NB4 (cell line): ENCODE measurements at regions not wholly inside any gene's neighbourhood (a gene's known extent, or its start where the extent isn't known, plus 50 kb on each side); places are given as distances from the start of the nearest gene placed in this dataset.

Source experiments
- DNase-seq: peaks from one replicate; pipeline ENCODE4 v3.0.0; 2010; ENCODE audit warnings: low read depth
- H3K4me3 ChIP-seq: one replicate; pipeline ENCODE4 v1.5.1; 2011; ENCODE audit warnings: mild to moderate bottlenecking, low read depth, low read length, moderate library complexity
- MYC ChIP-seq: IDR thresholded peaks from 2 replicates; pipeline ENCODE4 v1.6.1; 2011; ENCODE audit warnings: low read depth, low read length
- POLR2A ChIP-seq: IDR thresholded peaks from 2 replicates; pipeline ENCODE4 v1.6.1; 2011; ENCODE audit warnings: mild to moderate bottlenecking; ENCODE audit not compliant: insufficient read length; ENCODE audit errors: extremely low read depth
- TF ChIP-seq, protein P1 (sequence below): IDR thresholded peaks from 2 replicates; pipeline ENCODE4 v1.6.1; 2011; ENCODE audit warnings: low read depth, low read length
- TF ChIP-seq, protein P2 (sequence below): IDR thresholded peaks from one replicate; pipeline ENCODE4 v1.5.1; 2012; ENCODE audit warnings: low read depth, low read length

DNA sequence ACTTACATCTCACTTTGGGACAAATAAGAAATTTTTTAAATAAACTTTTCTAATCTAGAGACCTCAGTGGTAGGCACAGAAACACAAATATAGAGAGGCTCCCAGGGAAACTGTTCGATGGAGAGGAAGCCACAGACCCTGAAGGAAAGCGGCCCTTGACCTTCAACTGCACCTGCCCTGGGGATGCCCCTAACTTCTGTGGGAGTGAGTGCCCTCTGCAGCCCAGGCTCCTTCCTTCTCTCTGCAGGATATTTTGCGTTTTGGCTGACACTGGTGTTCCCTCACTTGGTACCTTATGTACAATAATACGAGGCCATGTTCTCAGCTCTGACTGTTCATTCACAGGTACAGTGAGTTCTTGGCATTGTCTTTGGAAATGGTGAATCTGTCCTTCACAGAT, 64.8 kb upstream of the MAL start:
- DNase-seq: no peak
- no peak overlapping the region for H3K4me3 ChIP-seq
- TF ChIP-seq, protein P1, sequence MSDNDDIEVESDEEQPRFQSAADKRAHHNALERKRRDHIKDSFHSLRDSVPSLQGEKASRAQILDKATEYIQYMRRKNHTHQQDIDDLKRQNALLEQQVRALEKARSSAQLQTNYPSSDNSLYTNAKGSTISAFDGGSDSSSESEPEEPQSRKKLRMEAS: no peak
- TF ChIP-seq POLR2A (no peak), MYC (no peak)
- TF ChIP-seq, protein P2, sequence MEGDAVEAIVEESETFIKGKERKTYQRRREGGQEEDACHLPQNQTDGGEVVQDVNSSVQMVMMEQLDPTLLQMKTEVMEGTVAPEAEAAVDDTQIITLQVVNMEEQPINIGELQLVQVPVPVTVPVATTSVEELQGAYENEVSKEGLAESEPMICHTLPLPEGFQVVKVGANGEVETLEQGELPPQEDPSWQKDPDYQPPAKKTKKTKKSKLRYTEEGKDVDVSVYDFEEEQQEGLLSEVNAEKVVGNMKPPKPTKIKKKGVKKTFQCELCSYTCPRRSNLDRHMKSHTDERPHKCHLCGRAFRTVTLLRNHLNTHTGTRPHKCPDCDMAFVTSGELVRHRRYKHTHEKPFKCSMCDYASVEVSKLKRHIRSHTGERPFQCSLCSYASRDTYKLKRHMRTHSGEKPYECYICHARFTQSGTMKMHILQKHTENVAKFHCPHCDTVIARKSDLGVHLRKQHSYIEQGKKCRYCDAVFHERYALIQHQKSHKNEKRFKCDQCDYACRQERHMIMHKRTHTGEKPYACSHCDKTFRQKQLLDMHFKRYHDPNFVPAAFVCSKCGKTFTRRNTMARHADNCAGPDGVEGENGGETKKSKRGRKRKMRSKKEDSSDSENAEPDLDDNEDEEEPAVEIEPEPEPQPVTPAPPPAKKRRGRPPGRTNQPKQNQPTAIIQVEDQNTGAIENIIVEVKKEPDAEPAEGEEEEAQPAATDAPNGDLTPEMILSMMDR: no peak

GRCh38 chr2:94964193-94964592, 61.3 kb upstream of the MAL start:
- DNase-seq: no peak
- no peak overlapping the region for H3K4me3 ChIP-seq
- TF ChIP-seq MYC (no peak), POLR2A (no peak)
- TF ChIP-seq, protein P2: no peak
- TF ChIP-seq, protein P1: no peak

- no peak for DNase-seq
- H3K4me3 ChIP-seq: no peak overlapping the region
- TF ChIP-seq POLR2A (no peak), MYC (no peak)
- TF ChIP-seq, protein P2: no peak
- TF ChIP-seq, protein P1: no peak
Observed at GRCh38 chr2:94966689-94967088, 58.8 kb upstream of the MAL start.

DNA sequence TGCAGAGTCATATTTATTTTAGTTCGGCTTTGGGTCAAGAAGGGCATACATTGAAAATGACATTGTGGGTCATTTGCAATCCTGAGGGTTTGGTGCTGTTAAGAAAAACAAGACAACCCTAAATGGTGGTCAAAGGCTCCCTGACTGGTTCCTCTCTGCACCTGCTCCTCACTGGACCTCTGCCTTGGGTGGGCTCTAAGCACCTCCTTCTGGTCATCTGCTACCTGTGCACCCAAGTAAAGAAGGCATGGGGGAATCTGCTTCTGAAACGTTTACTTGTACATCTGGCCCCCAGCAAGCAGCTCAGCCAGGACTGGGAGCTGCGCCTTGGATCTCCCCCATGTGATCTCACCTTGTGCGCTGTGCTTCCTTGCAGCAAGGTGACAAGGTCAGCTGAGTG, 55.2 kb upstream of the MAL start:
- TF ChIP-seq POLR2A (no peak), MYC (no peak)
- TF ChIP-seq, protein P2: no peak
- TF ChIP-seq, protein P1: no peak
- H3K4me3 ChIP-seq: no peak overlapping the region
- no peak for DNase-seq
